Thyroid gland (tissue), 4 donors: ENCODE measurements at regions not wholly inside any gene's neighbourhood (a gene's known extent, or its start where the extent isn't known, plus 50 kb on each side); places are given as distances from the start of the nearest gene placed in this dataset.

ENCODE experiments used
- DNase-seq, 2 donors: peaks; one replicate each; pipeline ENCODE4 v3.0.0-alpha.2; 2019
- H3K27ac ChIP-seq, 3 donors: fragments of 200-600 bp; sonication (generic); 1 replicate in 2 of 3; 2 replicates in 1 of 3; pipeline ENCODE4 v1.5.1; 2016 to 2019; ENCODE audit warnings: mild to moderate bottlenecking in 1 of 3, moderate library complexity in 1 of 3
- H3K27me3 ChIP-seq: fragments of 200-600 bp; sonication (generic); one replicate; pipeline ENCODE4 v1.5.1; 2019
- H3K36me3 ChIP-seq, 2 donors: fragments of 200-600 bp; sonication (generic); one replicate each; pipeline ENCODE4 v1.5.1; 2016 to 2019
- H3K4me1 ChIP-seq, 2 donors: fragments of 200-600 bp; sonication (generic); one replicate each; pipeline ENCODE4 v1.5.1; 2017 to 2019
- H3K4me3 ChIP-seq, 3 donors: fragments of 200-600 bp; sonication (generic); replicated peaks in 1 of 3; 1 replicate in 2 of 3; 2 replicates in 1 of 3; pipeline ENCODE4 v1.5.1; 2016; ENCODE audit warnings: mild to moderate bottlenecking in 1 of 3
- H3K9me3 ChIP-seq: fragments of 200-600 bp; sonication (generic); one replicate; pipeline ENCODE4 v1.5.1; 2017
- CTCF ChIP-seq, 6 experiments: fragments of 200-600 bp in 3 of 6; fragments of 450-650 bp in 3 of 6; sonication (generic) in 3 of 6; IDR thresholded peaks; one replicate each; pipeline ENCODE4 v1.5.1; 2016 to 2019; ENCODE audit warnings: antibody characterized with exemption in 6 of 6, mild to moderate bottlenecking in 2 of 6, inconsistent platforms in 1 of 6, moderate library complexity in 1 of 6
- POLR2A ChIP-seq, 2 donors: fragments of 450-650 bp; IDR thresholded peaks; one replicate each; pipeline ENCODE4 v1.6.1; 2017; ENCODE audit warnings: antibody characterized with exemption in 2 of 2, mild to moderate bottlenecking in 2 of 2, moderate library complexity in 1 of 2
- WGBS, 2 donors: methylation state at CpG; one replicate each; pipeline ENCODE4 v1.1.5; 2017; 5-methylcytosine and 5-hydroxymethylcytosine counted together
- intact Hi-C: fragments of 100-400 bp; cut with DNase I; formaldehyde crosslinking; loops from one replicate; pipeline ENCODE4 v1.15.1; 2023

DNA sequence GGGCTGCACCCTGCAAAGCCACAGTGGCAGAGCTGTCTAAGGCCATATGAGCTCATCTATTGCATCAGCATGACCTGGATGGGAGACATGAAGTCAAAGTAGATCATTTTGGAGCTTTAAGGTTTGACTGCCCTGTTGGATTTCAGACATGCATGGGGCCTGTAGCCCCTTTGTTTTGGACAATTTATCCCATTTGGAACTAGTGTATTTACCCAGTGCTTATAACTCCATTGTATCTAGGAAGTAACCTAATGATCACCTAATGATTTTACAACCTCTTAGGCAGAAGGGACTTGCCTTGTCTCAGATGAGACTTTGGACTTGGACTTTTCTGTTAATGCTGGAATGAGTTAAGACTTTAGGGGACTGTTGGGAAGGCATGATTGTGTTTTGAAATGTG, 575.4 kb downstream of the EPM2A start:
- H3K4me1 ChIP-seq, result no peaks in the 10 kb centered on the region
- no peak for DNase-seq
- no peak for TF ChIP-seq POLR2A (IDR thresholded peaks at IDR 0.05)
- TF ChIP-seq CTCF (IDR thresholded peaks at IDR 0.05), result no peak
- H3K36me3 ChIP-seq, result no peaks in the 10 kb centered on the region
- no peaks in the 10 kb centered on the region for H3K27me3 ChIP-seq
- H3K9me3 ChIP-seq, result no peaks in the 10 kb centered on the region
- intact Hi-C loops, result no loop called here
- H3K27ac ChIP-seq, result no peak overlapping the region
- H3K4me3 ChIP-seq, result no peak overlapping the region

GRCh38 chr6:145161501-145161900, 573.8 kb downstream of the EPM2A start:
- DNase-seq, result no peak
- no peaks in the 10 kb centered on the region for H3K36me3 ChIP-seq
- no peaks in the 10 kb centered on the region for H3K9me3 ChIP-seq
- no peaks in the 10 kb centered on the region for H3K4me1 ChIP-seq
- TF ChIP-seq CTCF (IDR thresholded peaks at IDR 0.05) (no peak), POLR2A (IDR thresholded peaks at IDR 0.05) (no peak)
- H3K27me3 ChIP-seq, result no peaks in the 10 kb centered on the region
- H3K4me3 ChIP-seq, result no peak overlapping the region
- intact Hi-C loops, result no loop called here
- 75 to 93% methylated on average over 1 of the region's 1 CpG for WGBS, 2 donors
- H3K27ac ChIP-seq, result no peak overlapping the region

DNA sequence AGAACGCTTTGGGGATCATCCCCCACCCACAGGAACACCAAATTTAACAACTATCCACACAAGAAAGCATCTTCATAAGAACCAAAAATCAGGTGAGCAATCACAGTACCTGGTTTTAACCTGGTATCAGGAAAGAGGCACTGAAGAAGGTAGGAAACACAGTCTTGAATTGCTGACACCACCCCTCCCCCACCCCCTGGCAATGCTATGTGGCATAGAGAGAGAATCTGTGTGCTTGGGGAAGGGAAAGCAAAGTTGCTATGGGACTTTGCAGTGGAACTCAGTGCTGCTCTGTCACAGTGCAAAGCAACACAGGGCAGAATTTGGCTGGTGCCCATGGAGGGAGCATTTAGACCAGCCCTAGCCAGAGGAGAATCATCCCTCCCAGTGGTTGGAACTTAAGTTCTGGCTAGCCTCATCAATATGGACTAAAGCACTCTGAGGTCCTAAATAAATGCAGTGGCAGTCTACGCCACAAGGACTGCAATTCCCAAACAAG, 565.5 kb downstream of the EPM2A start:
- 86 to 89% methylated on average over 2 of the region's 2 CpGs for WGBS, 2 donors

DNA sequence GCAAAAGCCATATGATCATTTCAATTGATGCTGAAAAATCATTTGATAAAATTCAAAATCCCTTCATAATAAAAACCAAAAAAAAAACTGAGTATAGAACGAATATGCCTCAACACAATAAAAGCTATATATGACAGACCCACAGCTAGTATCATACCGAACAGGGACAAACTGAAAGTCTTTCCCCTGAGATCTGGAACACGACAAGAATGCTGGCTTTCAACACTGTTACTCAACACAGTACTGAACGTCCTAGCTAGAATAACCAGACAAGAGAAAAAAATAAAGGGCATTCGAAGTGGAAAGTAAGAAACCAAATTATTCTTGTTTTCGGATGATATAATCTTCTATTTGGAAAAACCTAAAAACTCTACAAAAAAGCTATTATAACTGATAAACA, 559.9 kb downstream of the EPM2A start:
- no peaks in the 10 kb centered on the region for H3K27me3 ChIP-seq
- H3K9me3 ChIP-seq, result no peaks in the 10 kb centered on the region
- no peak overlapping the region for H3K4me3 ChIP-seq
- no peaks in the 10 kb centered on the region for H3K36me3 ChIP-seq
- H3K27ac ChIP-seq, result no peak overlapping the region
- DNase-seq, result no peak
- intact Hi-C loops, result no loop called here
- H3K4me1 ChIP-seq, result no peaks in the 10 kb centered on the region
- 76% methylated on average over 6 of the region's 6 CpGs for WGBS, 2 donors
- TF ChIP-seq CTCF (IDR thresholded peaks at IDR 0.05) (no peak), POLR2A (IDR thresholded peaks at IDR 0.05) (no peak)

More for the DNA sequence above, 565.5 kb downstream of the EPM2A start:
- H3K27me3 ChIP-seq, result no peaks in the 10 kb centered on the region
- H3K4me1 ChIP-seq, result no peaks in the 10 kb centered on the region
- DNase-seq, result no peak
- no peak for TF ChIP-seq POLR2A (IDR thresholded peaks at IDR 0.05)
- no peak for TF ChIP-seq CTCF (IDR thresholded peaks at IDR 0.05)
- H3K27ac ChIP-seq, result no peak overlapping the region
- no peaks in the 10 kb centered on the region for H3K36me3 ChIP-seq
- H3K9me3 ChIP-seq, result no peaks in the 10 kb centered on the region
- intact Hi-C loops, result no loop called here
- H3K4me3 ChIP-seq, result no peak overlapping the region

DNA sequence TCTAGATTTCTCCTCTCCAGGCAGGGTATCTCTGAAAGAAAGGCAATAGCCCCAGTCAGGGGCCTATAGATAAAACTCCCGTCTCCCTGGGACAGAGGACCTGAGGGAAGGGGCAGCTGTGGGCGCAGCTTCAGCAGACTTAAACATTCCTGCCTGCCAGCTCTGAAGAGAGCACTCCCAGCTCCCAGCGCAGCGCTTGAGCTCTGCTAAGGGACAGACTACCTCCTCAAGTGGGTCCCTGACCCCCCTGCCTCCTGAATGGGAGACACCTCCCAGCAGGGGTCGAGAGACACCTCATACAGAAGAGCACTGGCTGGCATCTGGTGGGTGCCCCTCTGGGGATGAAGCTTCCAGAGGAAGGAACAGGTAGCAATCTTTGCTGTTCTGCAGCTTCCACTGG, 556.9 kb downstream of the EPM2A start:
- H3K4me1 ChIP-seq, result no peaks in the 10 kb centered on the region
- WGBS, 2 donors, result 51 to 70% methylated on average over 2 to 5 of the region's 5 CpGs
- TF ChIP-seq CTCF (IDR thresholded peaks at IDR 0.05), result no peak
- TF ChIP-seq POLR2A (IDR thresholded peaks at IDR 0.05), result no peak
- H3K4me3 ChIP-seq, result no peak overlapping the region
- H3K27me3 ChIP-seq, result no peaks in the 10 kb centered on the region
- no peaks in the 10 kb centered on the region for H3K9me3 ChIP-seq
- no peak overlapping the region for H3K27ac ChIP-seq
- no peak for DNase-seq
- no peaks in the 10 kb centered on the region for H3K36me3 ChIP-seq
- intact Hi-C loops, result no loop called here
